Gastroesophageal sphincter (tissue), 3 donors: ENCODE measurements at regions not wholly inside any gene's neighbourhood (a gene's known extent, or its start where the extent isn't known, plus 50 kb on each side); places are given as distances from the start of the nearest gene placed in this dataset.

ENCODE experiments used
- POLR2A ChIP-seq, 2 donors: fragments of 450-650 bp; IDR thresholded peaks; one replicate each; pipeline ENCODE4 v1.6.1; 2017; ENCODE audit warnings: antibody characterized with exemption in 2 of 2, mild to moderate bottlenecking in 2 of 2, moderate library complexity in 1 of 2
- TF ChIP-seq, protein P1 (sequence below), 4 experiments: fragments of 200-600 bp in 2 of 4; fragments of 450-650 bp in 2 of 4; sonication (generic) in 1 of 4; IDR thresholded peaks; one replicate each; pipeline ENCODE4 v1.5.1; 2017 to 2019; ENCODE audit warnings: antibody characterized with exemption in 4 of 4, mild to moderate bottlenecking in 2 of 4, moderate library complexity in 2 of 4

DNA sequence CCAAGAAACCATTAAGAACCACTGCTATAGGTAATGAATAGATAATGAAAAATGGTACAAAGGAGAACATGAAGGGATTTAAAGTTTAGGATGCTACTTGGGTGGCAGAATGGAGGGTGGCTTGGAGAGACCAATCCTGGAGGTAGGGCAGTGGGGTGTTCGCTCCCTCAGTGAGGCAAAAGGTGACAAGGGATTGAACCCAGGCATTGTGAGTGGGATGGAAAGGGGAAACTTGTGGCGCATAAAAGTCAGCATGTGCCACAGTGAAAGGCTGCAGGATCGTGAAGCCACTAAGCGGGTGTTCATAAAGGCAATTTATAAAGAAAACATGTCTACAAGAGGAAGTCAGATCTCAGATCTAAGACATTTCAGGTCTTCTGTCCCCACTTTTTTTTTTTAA, 76.7 kb upstream of the SLC38A2 start:
- TF ChIP-seq, protein P1, sequence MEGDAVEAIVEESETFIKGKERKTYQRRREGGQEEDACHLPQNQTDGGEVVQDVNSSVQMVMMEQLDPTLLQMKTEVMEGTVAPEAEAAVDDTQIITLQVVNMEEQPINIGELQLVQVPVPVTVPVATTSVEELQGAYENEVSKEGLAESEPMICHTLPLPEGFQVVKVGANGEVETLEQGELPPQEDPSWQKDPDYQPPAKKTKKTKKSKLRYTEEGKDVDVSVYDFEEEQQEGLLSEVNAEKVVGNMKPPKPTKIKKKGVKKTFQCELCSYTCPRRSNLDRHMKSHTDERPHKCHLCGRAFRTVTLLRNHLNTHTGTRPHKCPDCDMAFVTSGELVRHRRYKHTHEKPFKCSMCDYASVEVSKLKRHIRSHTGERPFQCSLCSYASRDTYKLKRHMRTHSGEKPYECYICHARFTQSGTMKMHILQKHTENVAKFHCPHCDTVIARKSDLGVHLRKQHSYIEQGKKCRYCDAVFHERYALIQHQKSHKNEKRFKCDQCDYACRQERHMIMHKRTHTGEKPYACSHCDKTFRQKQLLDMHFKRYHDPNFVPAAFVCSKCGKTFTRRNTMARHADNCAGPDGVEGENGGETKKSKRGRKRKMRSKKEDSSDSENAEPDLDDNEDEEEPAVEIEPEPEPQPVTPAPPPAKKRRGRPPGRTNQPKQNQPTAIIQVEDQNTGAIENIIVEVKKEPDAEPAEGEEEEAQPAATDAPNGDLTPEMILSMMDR (IDR thresholded peaks at IDR 0.05), result no peak
- no peak for TF ChIP-seq POLR2A (IDR thresholded peaks at IDR 0.05)
